Tibial artery (tissue), 4 donors: ENCODE measurements at regions not wholly inside any gene's neighbourhood (a gene's known extent, or its start where the extent isn't known, plus 50 kb on each side); places are given as distances from the start of the nearest gene placed in this dataset.
"Not testable (repeated sequence)": the region's sequence is repeated elsewhere in the genome, so short reads cannot be mapped to it uniquely, and the experiment has no call there.

Source experiments
- DNase-seq, 2 donors: peaks; one replicate each; pipeline ENCODE4 v3.0.0-alpha.2; 2019
- H3K27ac ChIP-seq, 2 donors: fragments of 200-600 bp; sonication (generic) in 1 of 2; 1 replicate in 1 of 2; 2 replicates in 1 of 2; pipeline ENCODE4 v1.5.1; 2018 to 2019; ENCODE audit warnings: mild to moderate bottlenecking in 1 of 2
- H3K27me3 ChIP-seq, 2 donors: fragments of 200-600 bp; sonication (generic) in 1 of 2; one replicate each; pipeline versions ENCODE4 v1.5.1 to v1.6.0; 2016 to 2019
- H3K36me3 ChIP-seq, 3 donors: fragments of 200-600 bp; sonication (generic) in 2 of 3; one replicate each; pipeline ENCODE4 v1.5.1; 2016 to 2019; ENCODE audit warnings: mild to moderate bottlenecking in 2 of 3
- H3K4me1 ChIP-seq, 4 donors: fragments of 200-600 bp; sonication (generic) in 2 of 4; 1 replicate in 3 of 4; 2 replicates in 1 of 4; pipeline ENCODE4 v1.5.1; 2016 to 2019
- H3K4me3 ChIP-seq, 2 donors: fragments of 200-600 bp; sonication (generic) in 1 of 2; 1 replicate in 1 of 2; 2 replicates in 1 of 2; pipeline ENCODE4 v1.5.1; 2018 to 2019; ENCODE audit warnings: mild to moderate bottlenecking in 2 of 2
- H3K9me3 ChIP-seq, 3 donors: fragments of 200-600 bp; sonication (generic) in 1 of 3; one replicate each; pipeline ENCODE4 v1.5.1; 2016 to 2019
- intact Hi-C: fragments of 100-400 bp; cut with DNase I; formaldehyde crosslinking; loops from one replicate; pipeline ENCODE4 v1.15.0; 2023; ENCODE audit warnings: low total_unique reads
- TF ChIP-seq, protein P1 (sequence below), 2 experiments: fragments of 200-600 bp in 1 of 2; fragments of 450-650 bp in 1 of 2; IDR thresholded peaks; one replicate each; pipeline ENCODE4 v1.5.1; 2017 to 2019; ENCODE audit warnings: antibody characterized with exemption in 2 of 2, mild to moderate bottlenecking in 1 of 2, moderate library complexity in 1 of 2

DNA sequence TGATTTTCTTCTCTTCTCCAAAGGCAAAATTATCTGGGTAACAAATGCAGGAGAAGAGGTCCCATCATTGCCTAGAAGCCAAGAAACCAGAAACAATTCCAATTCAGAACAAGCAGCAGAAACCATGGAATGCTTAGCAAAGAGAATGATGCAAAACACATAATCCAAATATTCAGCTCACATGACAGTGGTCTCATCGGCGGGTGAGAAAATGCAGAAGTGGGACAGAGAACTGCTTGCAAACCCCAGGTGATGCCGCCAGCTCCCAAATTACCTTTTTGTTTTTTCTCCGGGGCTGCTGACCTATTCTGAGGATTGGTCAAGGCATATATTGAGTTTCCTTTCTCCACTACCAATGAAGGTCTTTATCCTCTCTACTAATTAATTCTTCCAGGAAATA lies 99.7 kb downstream of the ZNF22 start:
- intact Hi-C loops = no loop called here
- H3K4me3 ChIP-seq = no peak overlapping the region
- no peaks in the 10 kb centered on the region for H3K27me3 ChIP-seq
- H3K27ac ChIP-seq = no peak overlapping the region
- no peaks in the 10 kb centered on the region for H3K9me3 ChIP-seq
- TF ChIP-seq, protein P1, sequence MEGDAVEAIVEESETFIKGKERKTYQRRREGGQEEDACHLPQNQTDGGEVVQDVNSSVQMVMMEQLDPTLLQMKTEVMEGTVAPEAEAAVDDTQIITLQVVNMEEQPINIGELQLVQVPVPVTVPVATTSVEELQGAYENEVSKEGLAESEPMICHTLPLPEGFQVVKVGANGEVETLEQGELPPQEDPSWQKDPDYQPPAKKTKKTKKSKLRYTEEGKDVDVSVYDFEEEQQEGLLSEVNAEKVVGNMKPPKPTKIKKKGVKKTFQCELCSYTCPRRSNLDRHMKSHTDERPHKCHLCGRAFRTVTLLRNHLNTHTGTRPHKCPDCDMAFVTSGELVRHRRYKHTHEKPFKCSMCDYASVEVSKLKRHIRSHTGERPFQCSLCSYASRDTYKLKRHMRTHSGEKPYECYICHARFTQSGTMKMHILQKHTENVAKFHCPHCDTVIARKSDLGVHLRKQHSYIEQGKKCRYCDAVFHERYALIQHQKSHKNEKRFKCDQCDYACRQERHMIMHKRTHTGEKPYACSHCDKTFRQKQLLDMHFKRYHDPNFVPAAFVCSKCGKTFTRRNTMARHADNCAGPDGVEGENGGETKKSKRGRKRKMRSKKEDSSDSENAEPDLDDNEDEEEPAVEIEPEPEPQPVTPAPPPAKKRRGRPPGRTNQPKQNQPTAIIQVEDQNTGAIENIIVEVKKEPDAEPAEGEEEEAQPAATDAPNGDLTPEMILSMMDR (IDR thresholded peaks at IDR 0.05) = no peak
- no peaks in the 10 kb centered on the region for H3K4me1 ChIP-seq
- no peaks in the 10 kb centered on the region for H3K36me3 ChIP-seq
- DNase-seq = no peak

GRCh38 chr10:45104674-45105073 lies 104.0 kb downstream of the ZNF22 start:
- no peaks in the 10 kb centered on the region for H3K36me3 ChIP-seq
- no peaks in the 10 kb centered on the region for H3K9me3 ChIP-seq
- no peaks in the 10 kb centered on the region for H3K4me1 ChIP-seq
- intact Hi-C loops = no loop called here
- DNase-seq = no peak
- peaks cover 0 to 2% of the 10 kb centered on the region in 2 donors for H3K27me3 ChIP-seq
- no peak overlapping the region for H3K27ac ChIP-seq
- no peak overlapping the region for H3K4me3 ChIP-seq
- TF ChIP-seq, protein P1 (IDR thresholded peaks at IDR 0.05) = no peak

- H3K27me3 ChIP-seq, H3K36me3 ChIP-seq, H3K27ac ChIP-seq, intact Hi-C loops, H3K4me3 ChIP-seq, DNase-seq, H3K4me1 ChIP-seq, H3K9me3 ChIP-seq: not testable (repeated sequence)
Measured at GRCh38 chr10:45105309-45105708, 104.6 kb downstream of the ZNF22 start.

DNA sequence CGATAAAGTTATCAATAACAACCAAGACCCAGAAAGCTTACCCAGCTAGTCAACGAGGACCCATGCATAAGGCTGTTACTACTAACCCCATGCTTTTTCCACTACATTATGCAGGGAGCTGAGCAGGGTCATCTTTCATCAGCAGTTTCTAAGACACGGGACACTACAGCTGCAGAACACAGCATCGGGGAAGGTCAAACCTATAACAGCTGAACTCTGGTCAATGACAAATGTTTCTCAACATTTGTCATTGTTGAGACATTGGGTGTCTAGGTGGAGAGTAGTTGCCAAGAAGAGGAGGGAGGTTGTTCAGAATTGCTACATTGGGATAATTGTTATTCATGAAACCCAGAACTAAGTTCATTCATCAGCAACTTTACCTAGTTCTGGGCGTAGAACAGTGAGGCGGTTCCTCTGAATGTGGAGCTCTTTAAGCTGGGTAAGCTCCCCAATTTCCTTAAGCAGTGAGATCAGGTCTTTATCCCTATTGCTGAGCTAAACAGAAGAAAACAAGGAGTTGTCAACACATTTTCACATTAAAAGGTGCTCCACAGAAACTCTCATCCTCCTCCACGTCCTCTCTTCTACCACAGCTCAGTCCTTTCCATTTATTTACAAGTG lies 105.6 kb downstream of the ZNF22 start:
- intact Hi-C loops = no loop called here
- DNase-seq = no peak
- Histone ChIP-seq H3K27me3 (peaks cover 0 to 2% of the 10 kb centered on the region in 2 donors), H3K27ac (no peak overlapping the region), H3K4me1 (no peaks in the 10 kb centered on the region), H3K4me3 (no peak overlapping the region), H3K9me3 (no peaks in the 10 kb centered on the region), H3K36me3 (no peaks in the 10 kb centered on the region)
- TF ChIP-seq, protein P1 (IDR thresholded peaks at IDR 0.05) = no peak

GRCh38 chr10:45111509-45111908 lies 110.8 kb downstream of the ZNF22 start:
- H3K9me3 ChIP-seq = no peaks in the 10 kb centered on the region

DNA sequence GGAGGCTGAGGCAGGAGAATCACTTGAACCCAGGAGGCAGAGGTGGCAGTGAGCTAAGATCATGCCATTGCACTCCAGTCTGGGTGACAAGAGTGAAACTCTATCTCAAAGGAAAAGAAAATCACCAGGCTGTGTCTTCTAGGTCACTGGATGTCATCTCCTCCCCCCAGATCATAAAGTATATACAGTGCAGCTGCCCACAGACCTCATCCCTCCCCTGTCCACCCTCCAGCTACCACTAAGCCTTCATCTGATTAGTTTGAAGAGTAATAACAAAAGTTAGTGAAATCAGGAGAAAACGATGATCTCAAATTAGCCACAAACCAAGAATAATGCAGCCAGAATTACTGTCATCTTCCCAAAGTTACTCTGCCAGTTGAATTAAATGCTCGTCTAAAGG lies 117.2 kb downstream of the ZNF22 start:
- H3K27me3 ChIP-seq, H3K36me3 ChIP-seq, H3K4me1 ChIP-seq, intact Hi-C loops, H3K27ac ChIP-seq, DNase-seq, H3K4me3 ChIP-seq, H3K9me3 ChIP-seq: not testable (repeated sequence)

More at GRCh38 chr10:45111509-45111908, 110.8 kb downstream of the ZNF22 start:
- H3K4me3 ChIP-seq = no peak overlapping the region
- no peaks in the 10 kb centered on the region for H3K36me3 ChIP-seq
- intact Hi-C loops = no loop called here
- DNase-seq = no peak
- H3K27me3 ChIP-seq = peaks cover 0 to under 1% of the 10 kb centered on the region in 2 donors
- TF ChIP-seq, protein P1 (IDR thresholded peaks at IDR 0.05) = no peak
- H3K27ac ChIP-seq = no peak overlapping the region
- no peaks in the 10 kb centered on the region for H3K4me1 ChIP-seq

DNA sequence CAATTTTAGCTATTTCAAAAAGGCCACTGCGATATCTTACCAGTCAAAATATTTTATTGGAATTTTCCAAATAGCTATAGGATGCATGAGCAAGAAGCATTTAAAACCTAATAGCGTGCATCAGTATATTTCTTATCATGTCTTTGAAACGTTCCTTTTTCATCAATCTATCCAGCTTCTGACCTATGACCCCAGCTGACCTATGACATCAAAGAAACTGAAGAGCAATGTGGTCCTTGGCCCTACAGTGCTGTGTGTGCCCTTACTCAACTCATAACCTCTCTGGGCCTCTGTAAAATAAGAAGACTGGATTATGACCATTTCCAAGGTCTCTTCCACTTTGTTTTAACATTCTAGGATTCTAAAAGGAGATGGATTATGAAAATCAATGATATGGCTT lies 118.2 kb downstream of the ZNF22 start:
- TF ChIP-seq, protein P1 (IDR thresholded peaks at IDR 0.05) = no peak
- intact Hi-C loops = no loop called here
- Histone ChIP-seq H3K9me3 (no peaks in the 10 kb centered on the region), H3K27ac (no peak overlapping the region), H3K4me3 (no peak overlapping the region), H3K27me3 (no peaks in the 10 kb centered on the region), H3K4me1 (no peaks in the 10 kb centered on the region), H3K36me3 (no peaks in the 10 kb centered on the region)
- no peak for DNase-seq

DNA sequence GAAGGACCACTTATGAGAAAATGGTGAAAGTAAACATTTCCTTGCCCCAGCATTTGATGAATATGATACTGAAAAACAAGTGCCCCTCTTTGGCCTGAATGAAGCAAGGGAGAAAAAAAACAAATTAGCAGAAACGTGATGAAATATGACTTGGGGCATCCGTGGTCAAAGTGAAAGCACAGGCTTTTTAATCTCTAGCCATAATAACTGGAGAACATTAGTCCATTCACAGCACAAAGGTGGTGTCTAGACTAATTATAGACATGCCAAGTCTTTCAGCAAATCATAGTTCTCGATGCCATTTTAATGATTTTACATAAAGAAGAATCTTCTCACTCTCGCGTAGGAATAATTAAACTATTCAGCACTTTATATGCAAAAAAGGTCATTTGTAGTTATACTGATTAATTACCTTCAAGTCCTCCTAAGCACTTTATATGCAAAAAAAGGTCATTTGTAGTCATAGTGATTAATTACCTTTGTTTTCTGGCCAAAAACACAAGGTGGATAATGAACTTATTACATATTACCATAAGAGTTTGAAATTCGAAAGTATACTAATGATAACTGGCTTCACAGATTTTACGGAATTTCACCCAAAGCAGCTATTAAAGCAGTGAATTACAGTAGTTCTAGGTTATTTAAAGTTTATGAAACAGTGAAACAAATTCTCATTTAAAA lies 121.6 kb downstream of the ZNF22 start:
- H3K4me1 ChIP-seq, H3K27me3 ChIP-seq, DNase-seq, H3K27ac ChIP-seq, H3K4me3 ChIP-seq, H3K9me3 ChIP-seq, intact Hi-C loops, H3K36me3 ChIP-seq: not testable (repeated sequence)
